Suprapubic skin (tissue), 4 donors: ENCODE measurements at regions not wholly inside any gene's neighbourhood (a gene's known extent, or its start where the extent isn't known, plus 50 kb on each side); places are given as distances from the start of the nearest gene placed in this dataset.

Experiments
- DNase-seq, 2 donors: peaks; one replicate each; pipeline ENCODE4 v3.0.0-alpha.2; 2019; ENCODE audit warnings: low spot score in 2 of 2
- H3K27ac ChIP-seq: fragments of 200-600 bp; sonication (generic); one replicate; pipeline ENCODE4 v1.5.1; 2019
- H3K27me3 ChIP-seq: fragments of 200-600 bp; sonication (generic); one replicate; pipeline ENCODE4 v1.5.1; 2019
- H3K36me3 ChIP-seq: fragments of 200-600 bp; sonication (generic); one replicate; pipeline ENCODE4 v1.5.1; 2019
- H3K4me1 ChIP-seq: fragments of 200-600 bp; sonication (generic); one replicate; pipeline ENCODE4 v1.5.1; 2019
- H3K4me3 ChIP-seq: fragments of 200-600 bp; sonication (generic); one replicate; pipeline ENCODE4 v1.5.1; 2019; ENCODE audit warnings: mild to moderate bottlenecking
- H3K9me3 ChIP-seq: fragments of 200-600 bp; sonication (generic); one replicate; pipeline ENCODE4 v1.5.1; 2019
- EP300 ChIP-seq: sonication (generic); formaldehyde crosslinking; IDR thresholded peaks from one replicate; pipeline ENCODE4 v1.6.1; 2017; ENCODE audit warnings: antibody characterized with exemption
- POLR2A ChIP-seq, 2 donors: fragments of 450-650 bp; IDR thresholded peaks; one replicate each; pipeline ENCODE4 v1.6.1; 2017; ENCODE audit warnings: antibody characterized with exemption in 2 of 2, mild to moderate bottlenecking in 2 of 2, moderate library complexity in 2 of 2
- POLR2AphosphoS5 ChIP-seq, 3 donors: sonication (generic); formaldehyde crosslinking; IDR thresholded peaks; one replicate each; pipeline ENCODE4 v1.6.1; 2017; ENCODE audit warnings: antibody characterized with exemption in 3 of 3
- WGBS: methylation state at CpG from one replicate; pipeline ENCODE4 v1.1.5; 2018; 5-methylcytosine and 5-hydroxymethylcytosine counted together
- TF ChIP-seq, protein P1 (sequence below), 2 donors: fragments of 200-600 bp in 1 of 2; fragments of 450-650 bp in 1 of 2; sonication (generic) in 1 of 2; IDR thresholded peaks; one replicate each; pipeline ENCODE4 v1.5.1; 2016 to 2019; ENCODE audit warnings: antibody characterized with exemption in 2 of 2, mild to moderate bottlenecking in 1 of 2, moderate library complexity in 1 of 2

- H3K36me3 ChIP-seq: no peaks in the 10 kb centered on the region
- WGBS: 83% methylated on average over 5 of the region's 5 CpGs
Measured at GRCh38 chr17:52957411-52957810, 798.9 kb upstream of the CA10 start.

DNA sequence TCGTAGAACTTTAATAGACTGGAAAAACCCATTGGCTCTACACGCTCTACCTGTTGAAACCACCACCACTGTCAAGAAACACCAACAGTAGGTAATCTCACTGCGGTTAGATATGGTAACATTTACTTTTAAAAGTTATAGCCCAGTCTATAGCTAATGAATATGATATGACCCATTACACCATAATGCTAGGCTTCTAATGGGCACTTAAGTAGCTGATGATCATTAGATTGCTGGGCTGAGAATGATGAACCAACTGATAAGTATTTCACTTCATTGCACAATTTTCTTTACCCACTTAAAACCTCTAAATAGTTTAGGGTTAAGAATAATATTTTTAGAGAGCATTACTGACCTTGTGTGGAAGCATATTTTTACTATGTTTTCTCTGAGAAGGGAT is 788.9 kb upstream of the CA10 start:
- H3K9me3 ChIP-seq: no peaks in the 10 kb centered on the region
- TF ChIP-seq EP300: no peak
- TF ChIP-seq POLR2A (IDR thresholded peaks at IDR 0.05): no peak
- TF ChIP-seq, protein P1, sequence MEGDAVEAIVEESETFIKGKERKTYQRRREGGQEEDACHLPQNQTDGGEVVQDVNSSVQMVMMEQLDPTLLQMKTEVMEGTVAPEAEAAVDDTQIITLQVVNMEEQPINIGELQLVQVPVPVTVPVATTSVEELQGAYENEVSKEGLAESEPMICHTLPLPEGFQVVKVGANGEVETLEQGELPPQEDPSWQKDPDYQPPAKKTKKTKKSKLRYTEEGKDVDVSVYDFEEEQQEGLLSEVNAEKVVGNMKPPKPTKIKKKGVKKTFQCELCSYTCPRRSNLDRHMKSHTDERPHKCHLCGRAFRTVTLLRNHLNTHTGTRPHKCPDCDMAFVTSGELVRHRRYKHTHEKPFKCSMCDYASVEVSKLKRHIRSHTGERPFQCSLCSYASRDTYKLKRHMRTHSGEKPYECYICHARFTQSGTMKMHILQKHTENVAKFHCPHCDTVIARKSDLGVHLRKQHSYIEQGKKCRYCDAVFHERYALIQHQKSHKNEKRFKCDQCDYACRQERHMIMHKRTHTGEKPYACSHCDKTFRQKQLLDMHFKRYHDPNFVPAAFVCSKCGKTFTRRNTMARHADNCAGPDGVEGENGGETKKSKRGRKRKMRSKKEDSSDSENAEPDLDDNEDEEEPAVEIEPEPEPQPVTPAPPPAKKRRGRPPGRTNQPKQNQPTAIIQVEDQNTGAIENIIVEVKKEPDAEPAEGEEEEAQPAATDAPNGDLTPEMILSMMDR (IDR thresholded peaks at IDR 0.05): no peak
- TF ChIP-seq POLR2AphosphoS5 (IDR thresholded peaks at IDR 0.05): no peak
- H3K27ac ChIP-seq: no peak overlapping the region
- H3K4me3 ChIP-seq: no peak overlapping the region
- no peaks in the 10 kb centered on the region for H3K4me1 ChIP-seq
- no peak for DNase-seq
- H3K27me3 ChIP-seq: no peaks in the 10 kb centered on the region
- H3K36me3 ChIP-seq: no peaks in the 10 kb centered on the region
- WGBS: 64% methylated on average over 3 of the region's 3 CpGs

More at GRCh38 chr17:52957411-52957810, 798.9 kb upstream of the CA10 start:
- H3K27ac ChIP-seq: no peak overlapping the region
- DNase-seq: no peak
- H3K27me3 ChIP-seq: no peaks in the 10 kb centered on the region
- H3K4me3 ChIP-seq: no peak overlapping the region
- H3K4me1 ChIP-seq: no peaks in the 10 kb centered on the region
- TF ChIP-seq POLR2AphosphoS5 (IDR thresholded peaks at IDR 0.05) (no peak), EP300 (no peak), POLR2A (IDR thresholded peaks at IDR 0.05) (no peak)
- TF ChIP-seq, protein P1 (IDR thresholded peaks at IDR 0.05): no peak
- no peaks in the 10 kb centered on the region for H3K9me3 ChIP-seq

DNA sequence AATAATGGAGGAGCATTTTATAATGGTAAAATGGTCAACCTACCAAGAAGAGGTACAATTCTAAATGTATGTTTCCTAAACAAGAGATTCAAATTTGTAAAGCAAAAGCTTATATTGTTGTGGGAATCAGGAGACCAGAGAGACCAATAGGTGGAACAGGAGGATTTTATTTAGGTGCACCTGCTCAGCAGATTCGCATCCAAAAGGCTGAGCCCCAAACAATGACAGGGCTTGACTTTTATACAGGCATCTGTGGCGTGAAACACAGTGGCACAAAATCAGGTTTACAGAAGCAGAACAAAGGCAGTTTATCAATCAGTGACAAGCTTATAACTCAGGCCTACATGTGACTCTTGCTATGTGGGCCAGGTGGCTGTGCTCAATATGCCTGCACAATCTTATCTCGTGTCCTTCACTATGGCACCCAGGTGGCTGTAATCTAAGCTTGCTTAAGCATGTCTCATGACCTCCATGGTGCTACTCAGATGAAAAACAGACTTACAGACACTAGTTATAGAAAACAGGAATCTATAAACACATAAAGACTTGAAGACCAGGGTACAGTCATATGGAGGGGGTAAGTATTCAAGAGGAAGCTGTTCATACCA is 780.2 kb upstream of the CA10 start:
- TF ChIP-seq EP300: no peak
- TF ChIP-seq POLR2A (IDR thresholded peaks at IDR 0.05): no peak
- TF ChIP-seq, protein P1 (IDR thresholded peaks at IDR 0.05): no peak
- TF ChIP-seq POLR2AphosphoS5 (IDR thresholded peaks at IDR 0.05): no peak
- Histone ChIP-seq H3K27me3 (no peaks in the 10 kb centered on the region), H3K9me3 (no peaks in the 10 kb centered on the region), H3K4me1 (no peaks in the 10 kb centered on the region), H3K36me3 (no peaks in the 10 kb centered on the region), H3K27ac (no peak overlapping the region), H3K4me3 (no peak overlapping the region)
- WGBS: 87% methylated on average over 3 of the region's 3 CpGs
- DNase-seq: no peak

DNA sequence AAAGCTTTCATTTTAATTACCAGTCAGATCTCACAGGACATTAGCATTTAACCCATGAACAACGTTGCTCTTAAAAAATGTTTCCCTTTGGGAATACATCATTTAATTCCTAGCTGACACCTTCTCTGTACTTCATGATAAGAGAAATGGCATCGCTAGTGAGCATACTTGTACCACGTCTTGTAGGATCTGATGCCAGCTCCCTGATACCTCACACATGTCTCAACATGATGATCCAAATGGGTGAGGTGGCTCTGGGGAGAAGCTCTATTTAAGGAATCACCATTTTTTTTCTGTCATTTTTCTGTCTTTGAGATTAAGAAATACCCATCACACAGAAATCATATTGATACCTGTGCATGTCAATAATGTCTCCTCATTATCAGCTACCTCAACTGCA is 772.1 kb upstream of the CA10 start:
- H3K36me3 ChIP-seq: no peaks in the 10 kb centered on the region
- H3K4me3 ChIP-seq: no peak overlapping the region
- no peaks in the 10 kb centered on the region for H3K4me1 ChIP-seq
- TF ChIP-seq POLR2A (IDR thresholded peaks at IDR 0.05) (no peak), EP300 (no peak), POLR2AphosphoS5 (IDR thresholded peaks at IDR 0.05) (no peak)
- TF ChIP-seq, protein P1 (IDR thresholded peaks at IDR 0.05): no peak
- 61% methylated on average over 3 of the region's 3 CpGs for WGBS
- no peak overlapping the region for H3K27ac ChIP-seq
- no peaks in the 10 kb centered on the region for H3K27me3 ChIP-seq
- DNase-seq: no peak
- H3K9me3 ChIP-seq: no peaks in the 10 kb centered on the region

DNA sequence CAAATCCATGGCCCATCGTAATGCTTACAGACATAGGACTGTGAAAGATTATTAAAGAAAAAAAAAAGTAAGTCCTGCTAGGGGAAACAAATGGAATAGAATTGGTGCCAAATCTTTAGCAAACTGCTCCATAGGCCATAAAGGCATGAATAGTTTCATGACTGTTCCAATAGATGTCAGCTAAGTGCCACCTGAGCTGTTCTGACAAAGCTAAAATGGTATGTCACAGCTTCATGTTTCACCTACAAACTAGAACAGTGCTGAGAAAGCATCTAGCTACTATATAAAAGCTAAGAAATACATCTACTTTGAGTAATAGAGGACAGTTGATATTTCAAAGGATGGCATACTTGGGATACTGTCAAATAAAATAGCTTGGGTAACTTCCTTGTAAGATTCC is 771.6 kb upstream of the CA10 start:
- Histone ChIP-seq H3K27me3 (no peaks in the 10 kb centered on the region), H3K4me3 (no peak overlapping the region), H3K27ac (no peak overlapping the region), H3K9me3 (no peaks in the 10 kb centered on the region), H3K4me1 (no peaks in the 10 kb centered on the region), H3K36me3 (no peaks in the 10 kb centered on the region)
- DNase-seq: no peak
- no peak for TF ChIP-seq POLR2A (IDR thresholded peaks at IDR 0.05)
- TF ChIP-seq, protein P1 (IDR thresholded peaks at IDR 0.05): no peak
- 91% methylated on average over 1 of the region's 1 CpG for WGBS
